Astrocyte (in vitro differentiated cells and primary cell): ENCODE measurements at regions not wholly inside any gene's neighbourhood (a gene's known extent, or its start where the extent isn't known, plus 50 kb on each side); places are given as distances from the start of the nearest gene placed in this dataset.

Source experiments
- CTCF ChIP-seq: IDR thresholded peaks from 2 replicates; pipeline ENCODE4 v1.5.1; 2011; ENCODE audit warnings: low read depth, mild to moderate bottlenecking, inconsistent platforms, low read length, moderate library complexity; ENCODE audit not compliant: insufficient read depth
- EZH2 ChIP-seq: IDR thresholded peaks from 2 replicates; pipeline ENCODE4 v1.6.1; 2012; ENCODE audit warnings: mild to moderate bottlenecking, low read length, inconsistent platforms; ENCODE audit not compliant: insufficient read depth

- TF ChIP-seq CTCF (no peak), EZH2 (no peak)
Measured at GRCh38 chr16:55947366-55947765, 72.2 kb upstream of the CES5A start.
